IPS-NIHi7 (cell line): ENCODE measurements at regions not wholly inside any gene's neighbourhood (a gene's known extent, or its start where the extent isn't known, plus 50 kb on each side); places are given as distances from the start of the nearest gene placed in this dataset.

ENCODE experiments used
- DNase-seq: peaks from one replicate; pipeline ENCODE4 v3.0.0; 2012; ENCODE audit warnings: mixed read lengths; ENCODE audit errors: extremely low spot score

DNA sequence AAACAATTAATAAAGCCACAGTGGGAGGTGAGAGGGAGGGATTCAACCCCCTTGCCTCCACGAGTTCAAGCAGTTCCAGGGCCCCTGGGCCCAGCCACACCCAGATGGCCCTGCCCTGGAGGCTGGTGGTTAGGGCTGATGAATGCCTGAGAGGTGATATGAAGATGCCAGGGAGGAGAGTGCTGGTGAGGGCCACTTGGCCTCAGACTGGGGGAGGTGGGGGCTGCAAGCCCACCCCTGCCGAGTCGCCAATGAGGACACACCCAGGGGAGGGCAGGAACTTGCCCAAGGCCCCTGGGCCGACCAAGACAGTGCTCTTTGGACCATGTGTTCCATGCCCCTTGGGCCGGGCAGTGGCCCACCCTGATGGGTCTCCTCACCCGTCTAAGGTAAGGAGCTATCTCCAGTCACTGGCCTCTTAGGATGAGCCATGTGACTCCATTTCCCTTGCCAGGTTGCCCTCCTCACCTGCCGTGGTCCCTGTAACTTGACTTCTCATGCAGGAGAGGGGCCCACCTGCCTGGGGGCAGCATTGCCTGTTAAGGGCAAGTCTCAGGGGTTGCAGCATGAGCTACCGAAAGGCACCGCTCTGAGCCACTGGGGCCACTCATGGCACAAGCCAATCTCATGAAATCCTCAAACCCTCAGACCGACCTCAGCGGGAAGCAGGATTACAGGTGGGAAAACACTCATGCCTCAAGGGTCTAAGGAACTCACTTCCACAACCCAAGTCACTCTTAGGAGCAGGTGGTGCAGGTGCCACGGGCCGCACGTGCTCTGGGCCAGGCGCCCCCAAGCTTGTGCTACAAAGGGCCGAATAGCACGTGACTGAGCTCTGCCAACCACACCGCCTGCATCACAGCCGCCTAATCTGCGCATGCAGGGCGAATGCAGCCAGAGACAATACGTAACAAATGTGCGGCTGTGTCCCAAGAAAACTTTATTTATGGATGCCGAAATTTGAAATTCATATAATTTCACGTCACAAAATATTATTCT lies 147.4 kb upstream of the MLN start:
- DNase-seq: no peak

- peak; percentile 73 for DNase-seq
Observed at GRCh38 chr6:33950472-33950881, 146.7 kb upstream of the MLN start.

DNA sequence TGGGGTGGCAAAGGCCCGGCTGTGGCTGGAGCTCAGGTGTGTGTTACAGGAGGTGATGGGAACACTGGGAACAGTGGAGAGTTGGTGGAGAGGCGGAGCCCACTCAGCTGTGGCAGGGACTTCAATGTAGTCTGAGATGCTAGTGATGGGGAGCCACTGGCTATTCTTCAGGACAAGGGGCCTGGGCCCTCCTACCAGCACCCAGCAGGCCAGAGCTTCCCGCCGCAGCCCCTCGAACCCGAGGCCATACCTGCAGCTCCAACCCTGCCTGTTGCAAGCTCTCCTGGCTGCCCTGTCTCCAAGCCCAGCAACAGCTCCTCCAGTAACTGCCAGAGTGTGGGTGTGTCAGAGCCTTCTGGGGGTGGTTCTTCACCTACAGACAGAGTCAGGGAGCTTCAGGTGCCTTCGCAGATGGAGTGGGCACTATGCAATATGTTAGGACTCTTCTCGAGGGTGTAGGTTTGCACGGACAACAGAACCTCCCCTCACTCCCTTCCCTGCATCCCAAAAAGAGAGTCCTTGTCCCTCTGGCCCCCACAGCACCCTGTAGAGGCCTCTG lies 146.2 kb upstream of the MLN start:
- DNase-seq: no peak

DNA sequence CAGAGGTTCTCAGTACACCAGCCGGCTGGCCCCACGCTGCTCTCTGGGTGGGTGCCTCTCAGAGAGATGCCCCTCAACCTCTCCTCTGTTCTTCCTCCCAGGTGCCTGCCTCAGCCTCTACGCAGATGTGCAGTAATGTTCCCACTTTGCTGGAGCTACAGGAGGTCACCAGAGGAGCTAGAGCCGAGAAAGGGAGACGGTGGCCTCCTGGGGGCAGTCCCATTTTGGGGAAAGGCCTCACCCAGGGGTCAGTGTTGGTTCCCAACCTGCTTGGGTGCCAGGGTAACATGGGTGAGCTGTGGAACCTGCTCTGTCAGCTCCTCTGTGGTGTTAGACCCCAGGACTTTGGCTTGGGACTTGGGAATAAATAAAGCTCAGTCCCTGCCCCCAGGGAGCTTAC lies 145.3 kb upstream of the MLN start:
- DNase-seq: no peak

GRCh38 chr6:33947916-33948594 lies 144.3 kb upstream of the MLN start:
- DNase-seq: no peak

- DNase-seq: no peak
Observed at GRCh38 chr6:33947047-33947446, 143.2 kb upstream of the MLN start.

- DNase-seq: no peak
Observed at GRCh38 chr6:33945931-33946330, 142.1 kb upstream of the MLN start.

DNA sequence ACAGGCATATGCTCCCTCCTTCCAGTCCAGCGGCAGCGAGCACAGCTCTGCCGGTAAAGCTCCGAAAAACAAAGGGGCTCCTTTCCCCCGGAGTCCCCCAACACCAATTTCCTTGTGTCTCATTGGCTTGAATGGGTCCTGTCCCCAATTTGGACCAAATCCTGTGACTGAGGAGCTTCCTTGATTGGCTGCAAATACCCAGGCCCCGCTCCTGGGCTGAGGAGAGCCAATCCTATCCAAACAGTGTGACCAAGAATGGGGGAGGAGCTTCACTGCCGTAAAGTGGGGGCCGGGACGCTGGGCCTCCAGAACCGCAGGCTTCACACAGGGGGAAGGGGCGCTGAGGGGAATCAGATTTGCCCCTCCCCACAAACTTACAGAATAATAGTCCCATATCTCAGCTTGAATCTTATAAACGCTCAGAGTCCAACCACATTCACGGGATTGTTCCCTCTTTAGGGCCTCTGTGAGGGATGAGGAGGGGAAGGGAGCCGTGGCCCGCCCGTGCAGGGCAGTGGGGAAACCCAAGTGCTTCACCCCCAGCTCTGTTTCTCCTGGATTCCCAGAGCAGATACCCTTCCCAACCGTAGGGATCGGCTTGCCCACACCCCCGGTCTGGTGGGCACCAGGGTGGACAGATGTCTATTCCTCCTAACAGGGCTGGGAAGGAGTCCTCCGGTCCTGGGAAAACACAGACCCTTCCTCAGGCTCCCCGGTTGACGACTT lies 141.0 kb upstream of the MLN start:
- no peak for DNase-seq

GRCh38 chr6:33936886-33937285 lies 133.1 kb upstream of the MLN start:
- no peak for DNase-seq

DNA sequence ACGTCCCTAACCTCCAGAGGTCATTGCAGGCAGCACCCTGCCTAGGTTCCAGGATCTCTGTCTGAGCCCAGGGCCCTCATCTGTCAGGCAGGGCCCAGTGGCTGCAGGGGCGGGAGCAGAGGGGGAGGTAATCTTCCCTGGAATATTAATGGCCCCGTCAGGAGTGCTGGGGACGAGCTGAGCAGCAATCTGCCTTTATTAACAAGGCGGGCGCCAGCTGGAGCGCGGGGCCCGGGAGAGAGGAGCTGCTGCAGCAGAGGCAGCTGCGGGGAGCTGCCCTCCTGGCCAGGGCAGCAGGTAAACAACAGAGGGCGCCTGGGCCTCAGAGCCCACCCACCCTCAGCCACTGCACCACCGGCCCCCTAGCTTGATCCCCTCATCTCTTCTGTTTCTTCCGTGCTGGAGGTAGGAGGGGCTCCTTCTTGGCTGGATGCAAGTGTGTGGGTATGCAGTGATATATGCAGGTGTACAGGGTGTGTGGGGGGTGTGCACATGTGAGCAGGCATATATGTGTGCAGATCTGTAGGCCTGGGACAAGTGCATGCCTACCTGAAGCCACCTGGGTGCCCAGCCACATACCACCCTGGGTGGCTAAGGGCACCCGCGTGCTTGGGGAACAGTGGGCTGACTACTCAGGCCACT lies 131.8 kb upstream of the MLN start:
- DNase-seq: no peak

GRCh38 chr6:33934731-33935270 lies 131.0 kb upstream of the MLN start:
- no peak for DNase-seq

DNA sequence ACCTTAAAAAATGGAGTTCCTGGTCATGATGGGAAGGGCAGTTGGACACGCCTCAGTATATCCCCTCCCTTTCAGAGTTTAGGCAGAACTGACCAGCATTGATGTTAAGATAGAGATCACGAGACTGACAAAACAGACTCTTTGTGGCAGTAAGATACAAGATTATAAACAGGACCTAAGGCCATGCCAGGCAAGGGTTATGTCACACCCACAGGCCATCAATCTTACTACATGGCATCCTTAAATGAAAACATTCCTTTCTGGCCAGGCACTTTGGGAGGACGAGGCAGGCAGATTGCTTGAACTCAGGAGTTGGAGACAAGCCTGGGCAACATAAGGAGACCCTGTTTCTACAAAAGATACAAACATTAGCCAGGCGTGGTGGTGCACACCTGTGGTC lies 129.3 kb upstream of the MLN start:
- DNase-seq: no peak

GRCh38 chr6:33931799-33932198 lies 128.0 kb upstream of the MLN start:
- DNase-seq: no peak

GRCh38 chr6:33929575-33930288 lies 125.9 kb upstream of the MLN start:
- no peak for DNase-seq

GRCh38 chr6:33927616-33928015 lies 123.8 kb upstream of the MLN start:
- DNase-seq: no peak

DNA sequence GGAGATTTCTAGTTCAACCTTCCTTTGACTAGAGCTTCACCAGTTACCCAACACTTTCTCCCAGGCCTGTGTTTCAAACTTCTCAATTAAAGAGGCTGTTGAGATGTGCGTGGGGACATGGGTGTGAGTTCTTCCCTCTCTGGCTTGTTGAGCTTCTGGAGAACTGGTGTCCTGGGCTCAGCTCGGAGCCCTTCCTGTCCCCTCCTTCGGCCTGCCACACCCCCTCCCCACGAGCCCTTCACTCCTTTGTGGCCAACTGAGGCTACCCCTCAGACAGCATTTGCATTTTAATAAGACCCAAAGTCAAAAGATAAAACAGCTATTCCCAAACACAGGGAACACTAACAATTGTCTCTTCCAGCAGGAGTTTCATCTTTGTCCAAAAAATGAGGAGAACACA lies 123.3 kb upstream of the MLN start:
- no peak for DNase-seq

DNA sequence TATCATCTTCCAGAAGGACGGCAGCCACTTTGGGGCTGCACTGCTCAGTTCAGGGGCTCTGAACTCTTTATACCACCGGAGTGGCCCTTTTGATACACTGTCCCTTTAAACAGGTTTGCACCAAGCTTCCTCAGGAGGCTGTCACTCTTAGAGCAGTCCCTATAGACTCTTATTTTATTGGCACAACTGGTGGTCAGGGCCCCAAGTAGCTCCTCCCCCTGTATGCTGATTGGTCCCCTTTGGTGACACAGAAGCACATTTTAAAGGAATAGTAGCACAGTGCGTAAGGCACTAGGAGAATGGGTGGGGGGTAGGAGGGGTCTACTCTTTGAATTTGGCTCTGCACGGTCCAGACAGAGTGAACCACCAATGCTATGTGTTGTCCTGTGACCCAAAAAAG lies 122.6 kb upstream of the MLN start:
- DNase-seq: peak; percentile 94

GRCh38 chr6:33925936-33926335 lies 122.1 kb upstream of the MLN start:
- no peak for DNase-seq

DNA sequence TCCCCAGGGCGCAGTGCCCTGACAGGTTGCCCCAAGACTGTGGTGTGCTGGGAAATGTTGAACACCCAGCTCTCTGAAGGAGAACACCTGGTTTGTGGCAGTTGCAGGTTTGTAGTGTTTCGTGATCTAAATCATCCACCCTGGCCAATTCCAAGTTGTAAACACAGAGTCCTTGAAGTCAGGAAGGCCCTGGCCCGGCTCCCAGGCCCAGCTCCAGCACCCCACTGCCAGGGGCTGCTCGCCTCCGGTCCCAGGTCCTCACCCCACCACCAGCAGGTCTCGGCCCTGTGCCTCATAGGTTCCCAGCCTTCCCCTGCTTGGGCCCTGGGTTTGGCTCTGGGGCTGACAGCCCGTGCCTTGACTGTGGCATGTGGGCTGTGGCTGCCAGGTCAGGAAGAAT lies 121.4 kb upstream of the MLN start:
- no peak for DNase-seq

DNA sequence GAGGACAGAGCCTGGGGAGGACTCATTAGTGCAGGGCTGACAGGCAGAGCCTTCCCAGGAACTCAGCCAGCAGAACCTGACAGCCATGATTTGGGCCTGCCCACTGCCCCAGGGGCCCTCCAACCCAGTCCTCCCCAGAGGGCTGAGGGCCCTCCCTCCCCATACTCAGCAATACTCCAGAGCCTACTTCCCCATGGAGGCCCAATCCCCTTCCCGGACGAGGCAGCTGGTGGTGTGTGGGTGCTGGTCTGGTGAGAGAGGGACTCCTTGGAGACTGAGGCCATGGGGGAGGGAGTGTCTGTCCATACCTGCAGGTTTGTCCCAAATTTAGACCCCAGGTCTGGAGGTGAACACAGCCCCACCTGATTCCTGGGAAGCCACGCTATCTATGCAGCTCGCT lies 120.9 kb upstream of the MLN start:
- no peak for DNase-seq
